H4 (cell line): ENCODE measurements at regions not wholly inside any gene's neighbourhood (a gene's known extent, or its start where the extent isn't known, plus 50 kb on each side); places are given as distances from the start of the nearest gene placed in this dataset.
"Not testable (repeated sequence)": the region's sequence is repeated elsewhere in the genome, so short reads cannot be mapped to it uniquely, and the experiment has no call there.

Source experiments
- DNase-seq: peaks from one replicate; pipeline ENCODE4 v3.0.0-alpha.2; 2015; ENCODE audit warnings: low spot score

DNA sequence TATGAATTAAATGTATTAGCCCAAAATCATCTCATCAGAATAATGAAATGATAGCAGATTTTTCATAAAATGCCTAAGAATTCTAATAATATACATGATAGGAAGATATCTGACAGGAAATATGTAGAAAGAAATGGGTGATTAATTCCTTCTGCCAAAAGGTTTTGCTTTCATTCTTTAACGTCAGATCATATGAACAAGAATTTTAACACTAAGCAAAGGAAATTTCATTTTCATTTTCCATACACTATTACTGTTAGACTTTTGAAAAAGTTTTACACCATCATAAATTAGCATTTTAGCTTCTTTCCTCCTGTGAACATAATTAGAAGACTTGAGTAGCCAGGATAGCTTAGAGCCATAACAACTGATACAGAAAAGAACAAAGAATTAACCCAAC lies 1099.9 kb downstream of the NSUN3 start:
- DNase-seq, result no peak

DNA sequence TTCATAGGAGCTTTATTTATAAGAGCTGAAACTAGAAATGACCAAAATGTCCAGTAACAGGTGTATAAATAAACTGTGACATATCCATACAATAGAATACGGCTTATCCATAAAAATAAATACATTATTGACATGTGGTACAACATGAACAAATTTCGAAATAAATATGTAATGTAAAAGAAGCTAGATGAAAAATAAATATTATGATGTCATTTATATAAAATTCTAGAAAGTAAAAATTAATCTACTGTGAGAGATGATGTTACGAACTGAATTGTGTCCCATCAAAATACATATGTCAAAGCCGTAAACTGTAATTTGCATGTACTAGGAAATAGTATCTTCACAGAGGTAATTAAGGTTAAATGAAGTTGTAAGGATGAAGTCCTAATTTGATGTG lies 1104.9 kb downstream of the NSUN3 start:
- no peak for DNase-seq

DNA sequence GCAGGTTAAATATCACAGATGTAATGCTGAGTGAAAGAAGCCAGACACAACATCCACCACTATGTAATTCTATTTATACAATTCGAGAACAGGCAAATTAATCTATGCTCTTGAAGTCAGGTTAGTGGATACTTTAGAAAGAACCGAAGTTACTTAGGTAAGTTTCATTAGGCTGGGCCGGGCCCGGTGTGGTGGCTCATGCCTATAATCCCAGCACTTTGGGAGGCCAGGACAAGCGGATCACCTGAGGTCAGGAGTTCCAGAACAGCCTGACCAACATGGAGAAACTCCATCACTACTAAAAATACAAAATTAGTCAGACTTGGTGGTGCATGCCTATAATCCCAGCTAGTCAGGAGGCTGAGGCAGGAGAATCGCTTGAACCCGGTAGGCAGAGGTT lies 1105.7 kb downstream of the NSUN3 start:
- DNase-seq, result no peak

DNA sequence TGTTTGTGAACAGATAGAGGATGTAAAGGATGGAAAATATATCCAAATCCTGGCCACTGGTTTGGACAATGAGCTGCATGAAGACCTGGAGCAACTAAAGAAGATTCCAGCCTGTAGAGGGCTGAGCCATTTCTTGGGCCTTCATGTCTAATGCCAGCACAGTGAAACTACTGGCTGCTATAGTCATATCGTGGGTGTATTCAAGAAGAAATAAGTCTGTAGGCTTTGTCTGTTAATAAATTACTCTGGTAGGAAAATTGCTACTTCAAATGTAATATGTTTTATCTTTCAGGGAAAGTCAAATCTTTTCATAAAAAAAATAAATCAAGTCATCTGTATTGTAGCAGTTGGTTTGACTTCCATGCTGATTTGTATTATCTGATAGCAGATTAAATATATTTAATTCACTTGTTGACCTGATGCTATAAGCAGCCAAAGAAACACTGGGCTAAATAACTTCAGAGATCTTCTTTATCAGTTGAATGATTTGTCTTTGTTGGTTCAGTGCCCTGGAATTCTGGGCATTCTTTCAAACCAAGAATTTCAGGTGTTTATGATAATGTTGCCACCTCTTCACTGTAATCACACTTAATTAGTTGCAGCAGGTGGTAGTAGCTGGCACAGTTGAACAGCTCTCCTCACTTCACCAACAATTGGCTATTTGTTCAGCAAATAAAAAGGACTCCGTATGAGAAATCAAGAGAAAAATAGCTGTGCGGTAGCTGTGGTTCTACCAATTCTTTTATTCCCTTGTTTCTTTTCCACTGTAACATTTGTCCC lies 1109.5 kb downstream of the NSUN3 start:
- no peak for DNase-seq

DNA sequence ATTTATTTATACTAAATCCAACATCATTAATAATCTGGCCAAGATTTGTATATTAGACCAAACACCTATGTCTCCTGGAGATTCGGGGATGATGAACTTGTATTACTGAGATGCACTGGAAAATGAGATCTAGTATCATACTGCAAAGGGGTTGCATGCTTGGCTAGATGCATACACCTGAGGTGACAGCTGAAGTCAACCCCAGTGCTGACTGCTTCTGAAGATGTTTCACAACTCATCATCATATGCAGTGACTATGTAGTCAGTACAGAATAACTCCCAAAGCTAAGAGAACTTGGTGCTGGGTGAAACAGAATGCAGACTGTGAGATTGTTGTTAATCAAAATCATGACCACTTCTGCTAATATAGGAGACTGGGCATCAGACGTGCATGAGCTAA lies 1114.2 kb downstream of the NSUN3 start:
- DNase-seq, result no peak

DNA sequence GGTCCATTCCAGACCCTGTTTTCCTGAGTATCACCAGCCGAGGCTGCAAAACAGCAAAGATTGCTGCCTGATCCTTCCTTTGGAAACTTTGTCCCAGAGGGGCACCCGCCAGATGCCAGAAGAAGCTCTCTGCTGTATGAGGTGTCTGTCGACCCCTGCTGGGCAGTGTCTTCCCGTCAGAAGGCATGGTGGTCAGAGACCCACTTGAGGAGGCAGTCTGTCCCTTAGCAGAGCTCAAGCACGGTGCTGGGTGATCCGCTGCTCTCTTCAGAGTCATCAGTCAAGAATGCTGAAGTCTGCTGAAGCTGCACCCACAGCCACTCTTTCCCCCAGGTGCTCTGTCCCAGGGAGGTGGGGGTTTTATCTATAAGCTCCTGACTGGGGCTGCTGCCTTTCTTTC lies 1121.2 kb downstream of the NSUN3 start:
- no peak for DNase-seq

DNA sequence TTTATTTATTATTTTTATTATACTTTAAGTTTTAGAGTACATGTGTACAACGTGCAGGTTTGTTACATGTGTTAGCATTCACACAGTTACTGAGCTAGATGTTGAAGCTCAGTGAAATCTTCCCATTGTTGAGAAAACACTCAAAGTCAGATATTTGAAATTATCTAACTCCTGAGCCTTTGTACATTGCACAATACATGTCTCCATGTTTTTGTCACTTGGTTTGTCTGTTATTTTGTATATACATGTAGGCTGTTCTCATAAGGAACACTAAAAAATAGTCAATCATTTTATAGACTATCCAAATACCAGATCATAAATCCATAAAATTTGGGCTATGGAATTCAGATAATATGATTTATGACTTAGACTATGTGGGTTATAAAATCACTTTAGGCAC lies 1126.5 kb downstream of the NSUN3 start:
- no peak for DNase-seq

DNA sequence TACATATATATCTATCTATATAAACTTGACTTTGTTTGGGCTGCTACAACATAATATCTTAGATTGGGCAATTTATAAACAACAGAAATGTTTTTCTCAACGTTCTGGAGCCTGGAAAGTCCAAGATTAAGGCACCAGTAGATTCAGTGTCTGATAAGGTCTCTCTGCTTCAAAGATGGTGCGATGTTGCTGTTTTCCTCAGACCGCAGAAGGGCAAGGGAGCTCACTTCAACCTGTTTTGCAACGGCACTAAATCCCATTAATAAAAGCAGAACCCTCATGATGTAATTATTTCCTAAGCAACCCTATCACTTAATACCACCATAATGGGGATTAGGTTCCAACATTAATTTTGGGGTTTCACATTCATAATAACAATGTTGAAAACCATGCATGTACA lies 1134.8 kb downstream of the NSUN3 start:
- DNase-seq, result no peak

DNA sequence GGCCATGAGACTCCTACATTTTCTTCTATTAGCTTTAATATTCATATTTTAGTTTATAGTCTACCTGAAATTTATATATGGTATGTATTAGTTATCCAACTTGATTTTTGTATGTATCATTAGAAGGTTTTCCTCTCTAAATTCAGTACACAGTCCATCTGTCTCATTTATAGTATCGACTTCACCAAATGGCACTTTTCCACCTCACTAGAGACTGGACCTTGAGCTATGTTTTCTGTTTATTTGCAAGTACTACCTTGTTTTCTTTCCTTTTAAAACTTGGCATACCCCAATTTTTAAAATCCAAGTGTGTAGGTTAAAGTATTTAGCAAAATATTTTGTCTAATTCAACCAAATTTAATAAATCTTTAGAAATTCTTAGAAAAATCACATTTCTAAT lies 1137.5 kb downstream of the NSUN3 start:
- DNase-seq, result no peak

DNA sequence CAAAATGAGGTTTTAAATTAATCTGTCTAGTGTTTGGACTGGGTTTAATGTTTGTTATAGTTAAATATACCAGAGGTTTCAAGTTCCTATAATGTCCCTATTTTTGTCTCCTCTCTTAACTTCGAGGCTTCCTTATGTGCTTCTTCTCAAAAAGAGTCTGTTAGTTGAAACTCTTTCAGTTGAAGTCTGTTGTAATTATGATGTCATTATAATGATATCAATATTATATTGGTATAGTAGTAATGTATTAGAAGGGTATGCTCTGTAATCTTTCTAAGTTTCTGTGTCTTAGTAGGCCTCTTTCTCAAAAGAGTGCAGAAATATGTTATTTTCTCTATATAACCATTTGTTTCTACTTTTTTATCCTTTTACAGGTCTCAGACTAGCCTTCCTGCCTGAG lies 1148.0 kb downstream of the NSUN3 start:
- no peak for DNase-seq

DNA sequence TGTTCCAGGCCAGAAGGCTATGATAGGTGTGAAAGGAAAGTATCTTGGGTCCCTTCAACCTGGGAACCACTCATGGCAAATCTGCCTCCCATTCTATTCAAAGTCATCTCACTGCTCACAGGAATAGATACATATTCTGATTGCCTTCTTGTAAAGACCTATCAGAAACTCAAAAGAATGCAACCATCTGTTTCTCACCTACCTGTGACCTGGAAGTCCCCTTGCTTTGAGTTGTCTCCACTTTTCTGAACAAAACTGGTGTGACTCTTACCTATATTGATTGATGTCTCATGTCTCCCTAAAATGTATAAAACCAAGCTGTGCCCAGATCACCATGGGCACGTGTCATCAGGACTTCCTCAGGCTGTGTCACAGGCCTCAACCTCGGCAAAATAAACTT lies 1149.3 kb downstream of the NSUN3 start:
- no peak for DNase-seq

DNA sequence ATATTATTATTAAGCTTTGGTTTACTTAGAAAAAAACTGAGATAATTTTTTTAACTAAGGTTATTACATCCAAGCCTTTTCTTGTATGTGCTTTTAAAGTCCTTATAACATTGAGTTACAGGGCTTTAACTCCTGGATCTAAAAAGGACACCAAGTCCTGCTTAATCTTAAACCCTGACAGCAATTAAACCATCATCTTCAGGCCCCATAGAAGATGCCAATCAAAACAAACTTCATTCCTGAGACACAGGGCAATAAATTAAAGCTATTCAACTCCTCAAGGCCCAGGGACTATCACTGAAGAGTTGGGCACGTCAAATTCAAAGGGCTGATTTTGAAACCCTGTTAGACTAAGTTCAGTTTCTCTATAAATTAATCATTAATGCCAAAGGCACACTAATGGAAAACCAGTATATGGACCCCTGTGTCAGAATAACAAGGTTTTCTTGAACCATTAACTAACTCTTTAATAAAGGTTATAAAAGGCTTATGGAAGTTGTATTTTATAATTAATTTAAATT lies 1152.6 kb downstream of the NSUN3 start:
- DNase-seq, result no peak

DNA sequence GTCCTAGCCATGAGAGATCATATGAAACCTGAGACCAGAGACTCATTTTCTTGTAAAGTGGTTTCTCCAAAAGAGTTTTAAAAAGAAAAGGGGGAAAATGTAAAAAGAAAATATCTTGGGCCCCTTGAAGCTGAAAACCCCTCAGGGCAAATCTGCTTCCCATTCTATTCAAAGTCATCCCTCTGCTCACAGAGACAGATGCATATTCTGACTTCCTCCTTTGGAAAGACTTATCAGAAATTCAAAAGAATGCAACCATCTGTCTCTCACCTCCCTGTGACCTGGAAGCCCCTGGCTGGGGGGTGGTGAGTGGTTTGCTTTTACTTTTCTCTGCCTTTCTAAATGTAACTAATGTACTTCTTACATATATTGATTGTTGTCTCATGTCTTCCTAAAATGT lies 1154.8 kb downstream of the NSUN3 start:
- no peak for DNase-seq

DNA sequence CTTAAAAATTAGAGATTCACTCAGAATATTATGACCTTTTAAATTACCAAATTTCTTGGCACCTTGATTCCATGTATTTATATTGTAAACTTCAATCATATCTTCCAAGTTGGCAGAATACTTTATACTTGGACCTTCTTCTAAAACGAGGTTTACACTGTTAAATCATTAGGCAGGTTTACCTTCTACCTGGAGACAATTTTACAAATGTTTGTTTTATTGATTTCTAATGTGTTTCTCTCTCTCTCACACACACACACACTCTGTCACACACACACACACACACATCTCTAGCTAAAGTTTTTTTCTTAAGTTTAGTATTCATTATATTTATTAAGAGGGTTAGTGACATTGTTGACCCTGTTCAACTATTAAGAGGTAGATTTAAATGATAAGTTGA lies 1155.6 kb downstream of the NSUN3 start:
- DNase-seq, result no peak

DNA sequence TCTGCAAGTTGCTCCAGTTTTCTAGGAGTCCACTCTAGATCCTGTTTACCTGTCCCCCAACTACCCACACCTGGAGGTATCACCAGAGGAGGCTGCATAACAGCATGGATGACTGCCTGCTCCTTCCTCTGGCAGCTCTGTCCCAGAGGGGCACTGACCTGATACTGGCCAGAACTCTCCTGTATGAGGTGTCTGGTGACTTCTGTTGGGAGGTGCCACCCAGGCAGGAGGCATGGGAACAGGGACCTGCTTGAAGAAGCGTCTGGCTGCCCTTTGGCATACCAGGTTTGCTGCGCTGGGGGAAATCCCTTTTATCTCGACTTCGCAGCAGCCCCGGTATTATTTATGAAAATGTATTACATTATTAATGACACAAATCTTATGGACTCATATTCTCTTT lies 1163.6 kb downstream of the NSUN3 start:
- no peak for DNase-seq

DNA sequence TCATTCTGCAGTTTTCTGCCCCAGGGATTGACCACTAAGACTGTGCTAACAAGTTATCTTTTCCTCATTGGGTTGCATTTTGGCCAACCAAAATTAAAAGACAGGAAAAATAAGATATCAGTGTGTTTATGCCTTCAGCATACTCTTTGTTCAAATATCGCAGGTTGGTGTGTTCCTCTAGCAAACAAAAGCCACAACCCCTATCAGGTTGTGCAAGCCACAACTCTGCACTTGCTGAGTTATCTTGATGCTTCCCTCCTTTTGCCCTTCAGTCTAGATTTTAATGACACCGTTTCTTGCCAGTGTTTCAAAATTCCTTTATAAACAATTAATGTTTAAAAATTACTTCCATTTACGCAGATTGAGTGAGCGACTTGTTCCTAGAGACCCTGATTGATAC lies 1164.2 kb downstream of the NSUN3 start:
- no peak for DNase-seq

DNA sequence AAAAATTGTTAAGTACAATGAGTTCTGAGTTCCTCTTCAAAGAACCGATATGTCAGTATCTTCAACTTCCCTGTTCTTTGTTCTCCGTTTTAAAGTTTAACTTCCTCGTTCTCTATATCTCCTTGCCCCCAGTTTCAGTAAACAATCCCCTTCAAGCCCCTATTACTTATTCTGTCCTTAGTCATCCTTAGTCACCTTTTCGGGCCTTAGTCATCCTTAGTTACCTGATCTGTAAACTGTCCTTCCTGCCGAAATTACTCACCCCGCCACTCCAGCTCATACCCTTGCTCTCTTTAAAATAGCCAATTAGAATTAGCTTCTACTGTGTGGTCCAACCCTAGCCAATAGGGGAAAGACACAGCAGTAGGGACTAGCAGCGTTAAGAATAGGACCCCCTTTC lies 1165.6 kb downstream of the NSUN3 start:
- no peak for DNase-seq

DNA sequence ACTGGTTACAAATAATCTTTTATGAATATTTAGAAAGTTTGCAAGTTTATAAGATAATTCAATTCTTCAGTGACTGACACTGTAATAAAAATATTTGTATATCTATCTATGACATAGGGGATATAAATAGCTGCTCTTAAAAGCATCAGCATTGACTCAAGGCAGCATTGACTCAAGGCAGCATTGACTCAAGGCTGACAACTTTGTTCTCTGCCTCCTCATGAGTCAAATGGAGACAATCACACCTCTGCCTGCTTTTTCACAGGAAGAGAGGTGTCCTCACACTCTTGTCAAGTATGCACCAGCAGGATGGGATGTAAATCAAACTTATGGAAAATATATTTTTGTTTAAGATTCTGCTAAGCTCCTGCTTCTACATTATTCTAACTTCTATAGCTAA lies 1173.1 kb downstream of the NSUN3 start:
- no peak for DNase-seq

DNA sequence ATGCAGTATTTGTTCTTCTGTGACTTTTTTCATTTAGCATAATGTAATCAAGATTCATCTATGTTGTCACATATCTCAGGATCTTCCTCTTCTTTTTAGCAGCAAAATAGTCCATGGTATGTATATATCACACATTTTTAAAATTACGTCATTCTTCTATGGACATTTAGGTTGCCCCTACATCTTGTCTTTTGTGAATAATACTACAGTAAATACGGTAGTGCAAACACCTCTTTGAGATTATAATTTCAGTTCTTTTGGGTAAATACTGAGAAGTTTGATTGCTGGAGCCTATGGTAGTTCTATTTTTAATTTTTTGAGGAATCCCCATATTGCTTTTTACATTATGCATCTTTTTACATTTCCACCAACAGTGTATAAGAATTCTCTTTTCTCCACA lies 1174.9 kb downstream of the NSUN3 start:
- DNase-seq, result no peak

DNA sequence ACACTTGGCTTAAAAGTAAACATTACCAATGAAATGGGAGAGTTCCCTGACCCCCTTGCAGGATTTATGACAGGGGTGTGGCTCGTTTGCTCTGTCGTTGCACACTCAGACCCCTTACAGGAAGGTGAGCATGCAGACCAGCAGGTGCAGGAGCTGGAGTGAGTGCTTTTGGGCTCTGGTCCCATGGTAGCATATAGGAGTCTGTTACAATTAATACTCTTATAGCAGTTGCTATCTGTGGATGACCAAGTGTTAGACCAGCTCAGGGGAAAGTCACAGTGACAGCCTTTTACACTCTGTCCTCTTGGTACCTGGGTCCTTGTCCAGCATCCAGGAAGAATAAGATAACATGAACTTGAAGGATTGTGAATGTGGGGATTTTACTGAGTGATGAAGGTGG lies 1177.5 kb downstream of the NSUN3 start:
- DNase-seq, result no peak

DNA sequence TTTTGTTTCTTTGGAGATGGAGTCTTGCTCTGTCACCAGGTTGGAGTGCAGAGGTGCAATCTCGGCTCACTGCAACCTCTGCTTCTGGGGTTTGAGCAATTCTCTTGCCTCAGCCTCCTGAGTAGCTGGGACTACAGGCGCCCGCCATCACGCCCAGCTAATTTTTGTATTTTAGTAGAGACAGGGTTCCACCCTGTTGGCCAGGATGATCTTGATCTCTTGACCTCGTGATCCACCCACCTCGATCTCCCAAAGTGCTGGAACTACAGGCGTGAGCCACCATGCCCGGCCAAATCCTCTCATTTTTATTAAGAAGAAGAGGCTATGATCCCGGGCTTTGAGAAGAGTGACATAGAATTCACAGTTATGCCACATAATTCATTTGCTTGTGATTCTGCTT lies 1178.4 kb downstream of the NSUN3 start:
- DNase-seq, result not testable (repeated sequence)

DNA sequence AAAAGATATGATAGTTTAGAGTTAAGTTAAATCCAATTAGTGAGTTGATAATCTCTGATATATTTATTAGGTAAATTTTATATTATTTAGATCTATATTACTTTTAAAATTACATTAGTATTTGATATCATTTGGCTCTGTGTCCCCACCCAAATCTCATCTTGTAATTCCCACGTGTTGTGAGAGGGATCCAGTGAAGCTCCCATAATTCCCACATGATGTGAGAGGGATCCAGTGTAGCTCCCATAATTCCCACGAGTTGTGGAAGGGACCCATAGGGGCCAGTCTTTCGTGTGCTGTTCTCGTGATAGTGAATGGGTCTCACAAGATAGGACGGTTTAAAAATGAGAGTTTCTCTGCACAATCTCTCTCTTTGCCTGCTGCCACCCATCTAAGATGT lies 1183.6 kb downstream of the NSUN3 start:
- DNase-seq, result no peak

DNA sequence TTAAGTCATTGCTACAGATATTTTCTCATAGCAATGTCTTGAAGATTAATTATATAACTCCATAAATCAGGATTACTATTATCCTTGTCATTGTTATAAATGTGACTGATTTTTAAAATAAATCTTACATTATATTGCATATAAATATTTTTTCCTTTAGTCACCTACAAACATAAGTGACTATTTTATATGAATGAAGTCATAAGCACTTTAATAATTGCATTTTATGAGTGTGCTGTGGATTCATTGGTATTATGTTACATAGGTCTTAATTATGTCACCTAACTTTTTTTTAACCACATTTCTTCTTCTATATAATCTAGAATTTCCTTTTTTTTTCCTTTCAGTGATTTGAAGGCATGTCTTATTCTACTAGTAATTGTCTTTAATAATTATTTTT lies 1191.2 kb downstream of the NSUN3 start:
- DNase-seq, result no peak

DNA sequence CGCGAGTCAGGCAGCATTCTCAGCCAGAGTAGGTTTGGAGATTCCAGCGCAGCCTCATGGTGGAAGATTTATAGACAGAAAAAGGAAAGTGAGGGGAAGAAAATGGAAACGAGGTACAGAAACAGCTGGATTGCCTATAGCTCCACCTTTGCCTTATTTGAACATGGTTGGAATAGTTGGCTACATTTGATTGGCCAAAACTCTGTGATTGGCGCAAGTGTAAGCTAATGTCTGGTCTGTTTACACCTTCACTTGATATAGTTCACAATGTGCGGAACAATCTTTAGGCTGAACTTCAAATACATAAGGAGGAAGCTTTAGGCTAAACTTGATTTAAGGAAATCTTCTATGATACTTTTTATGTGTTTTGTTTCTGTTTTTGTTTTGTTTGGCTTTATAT lies 1191.9 kb downstream of the NSUN3 start:
- no peak for DNase-seq
